DOHH2 (cell line): ENCODE measurements at regions not wholly inside any gene's neighbourhood (a gene's known extent, or its start where the extent isn't known, plus 50 kb on each side); places are given as distances from the start of the nearest gene placed in this dataset.

Experiments
- EZH2phosphoT487 ChIP-seq: fragments of 200-600 bp; sonication (generic); IDR thresholded peaks from 2 replicates; pipeline ENCODE4 v1.6.1; 2017; ENCODE audit warnings: borderline replicate concordance, mild to moderate bottlenecking, antibody characterized with exemption, low read length, moderate library complexity, mixed read lengths
- TF ChIP-seq, protein P1 (sequence below): fragments of 200-600 bp; sonication (generic); IDR thresholded peaks from one replicate; pipeline ENCODE4 v1.5.1; 2014; ENCODE audit warnings: antibody characterized with exemption, mild to moderate bottlenecking, low read depth, low read length; ENCODE audit not compliant: poor library complexity, severe bottlenecking

GRCh38 chr12:126681676-126682075, 1585.3 kb upstream of the TMEM132C start:
- TF ChIP-seq, protein P1, sequence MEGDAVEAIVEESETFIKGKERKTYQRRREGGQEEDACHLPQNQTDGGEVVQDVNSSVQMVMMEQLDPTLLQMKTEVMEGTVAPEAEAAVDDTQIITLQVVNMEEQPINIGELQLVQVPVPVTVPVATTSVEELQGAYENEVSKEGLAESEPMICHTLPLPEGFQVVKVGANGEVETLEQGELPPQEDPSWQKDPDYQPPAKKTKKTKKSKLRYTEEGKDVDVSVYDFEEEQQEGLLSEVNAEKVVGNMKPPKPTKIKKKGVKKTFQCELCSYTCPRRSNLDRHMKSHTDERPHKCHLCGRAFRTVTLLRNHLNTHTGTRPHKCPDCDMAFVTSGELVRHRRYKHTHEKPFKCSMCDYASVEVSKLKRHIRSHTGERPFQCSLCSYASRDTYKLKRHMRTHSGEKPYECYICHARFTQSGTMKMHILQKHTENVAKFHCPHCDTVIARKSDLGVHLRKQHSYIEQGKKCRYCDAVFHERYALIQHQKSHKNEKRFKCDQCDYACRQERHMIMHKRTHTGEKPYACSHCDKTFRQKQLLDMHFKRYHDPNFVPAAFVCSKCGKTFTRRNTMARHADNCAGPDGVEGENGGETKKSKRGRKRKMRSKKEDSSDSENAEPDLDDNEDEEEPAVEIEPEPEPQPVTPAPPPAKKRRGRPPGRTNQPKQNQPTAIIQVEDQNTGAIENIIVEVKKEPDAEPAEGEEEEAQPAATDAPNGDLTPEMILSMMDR: no peak
- TF ChIP-seq EZH2phosphoT487: no peak
